Activated T-cell treated with anti-CD3 and anti-CD28 coated beads, Interleukin-2, amount 50 U/mL, for 1 hour (primary cell): ENCODE measurements at regions not wholly inside any gene's neighbourhood (a gene's known extent, or its start where the extent isn't known, plus 50 kb on each side); places are given as distances from the start of the nearest gene placed in this dataset.

Experiments used
- DNase-seq: peaks from one replicate; pipeline ENCODE4 v3.0.0-alpha.2; 2020

DNA sequence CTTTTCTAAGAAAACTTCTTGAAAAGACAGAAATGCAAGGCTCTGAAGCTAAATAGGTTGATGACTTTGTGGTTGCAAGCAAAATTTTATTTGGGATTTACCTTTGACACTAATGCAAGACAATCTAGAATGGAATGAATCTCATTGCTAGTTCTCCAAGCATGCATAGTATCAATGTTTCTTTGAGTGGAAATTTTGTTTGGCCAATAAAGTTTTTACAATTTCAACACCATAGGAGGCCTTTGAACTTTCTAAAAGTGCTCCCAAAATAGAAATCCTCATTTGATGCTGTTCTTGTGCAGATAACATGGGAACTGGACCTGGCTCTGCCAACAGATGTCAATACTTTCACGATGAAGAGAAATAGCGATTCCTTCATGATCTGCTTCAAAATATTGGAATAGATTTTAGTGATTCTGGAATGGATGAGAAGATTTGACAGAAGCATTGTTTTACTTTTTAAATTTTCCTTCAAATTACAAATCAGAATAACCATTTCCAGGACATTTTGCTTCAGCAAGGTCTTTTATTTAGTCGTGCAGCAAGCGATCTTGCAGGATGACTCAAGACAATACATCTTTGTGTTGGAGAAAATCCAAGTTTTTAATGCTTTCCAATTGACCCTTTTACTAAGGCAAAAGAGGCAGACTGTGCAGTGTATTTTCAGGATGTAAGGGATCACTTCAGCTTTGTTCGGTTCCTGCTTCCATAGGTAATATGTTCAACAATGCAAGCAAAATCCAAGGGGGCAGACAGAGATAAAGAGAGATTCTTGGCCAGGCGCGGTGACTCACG, 51.7 kb upstream of the OTUD4 start:
- DNase-seq, result no peak

DNA sequence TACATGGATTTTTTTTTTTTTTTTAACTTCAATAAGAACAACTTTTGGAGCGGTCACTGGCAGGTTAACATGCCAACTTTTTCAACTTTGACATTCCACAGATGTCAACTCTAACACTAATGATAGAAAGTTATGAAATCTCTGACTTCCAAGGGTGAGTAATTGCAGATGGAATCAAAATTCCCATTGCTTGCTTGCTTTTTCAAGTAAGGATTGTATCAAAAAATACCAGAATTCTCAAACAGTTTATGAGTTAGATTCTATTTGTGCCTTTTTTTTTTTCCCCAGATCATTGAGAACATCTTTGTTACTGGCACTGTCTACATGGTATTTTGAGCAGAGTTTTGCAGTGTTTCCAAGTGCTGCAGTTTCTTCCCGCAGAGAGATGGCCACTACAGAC, 50.3 kb upstream of the OTUD4 start:
- DNase-seq, result no peak
